NCI-H1105 (cell line): ENCODE measurements at regions not wholly inside any gene's neighbourhood (a gene's known extent, or its start where the extent isn't known, plus 50 kb on each side); places are given as distances from the start of the nearest gene placed in this dataset.

Source experiments
- DNase-seq: peaks from one replicate; lab custom pipeline; 2025; lab: John Stamatoyannopoulos, UW

DNA sequence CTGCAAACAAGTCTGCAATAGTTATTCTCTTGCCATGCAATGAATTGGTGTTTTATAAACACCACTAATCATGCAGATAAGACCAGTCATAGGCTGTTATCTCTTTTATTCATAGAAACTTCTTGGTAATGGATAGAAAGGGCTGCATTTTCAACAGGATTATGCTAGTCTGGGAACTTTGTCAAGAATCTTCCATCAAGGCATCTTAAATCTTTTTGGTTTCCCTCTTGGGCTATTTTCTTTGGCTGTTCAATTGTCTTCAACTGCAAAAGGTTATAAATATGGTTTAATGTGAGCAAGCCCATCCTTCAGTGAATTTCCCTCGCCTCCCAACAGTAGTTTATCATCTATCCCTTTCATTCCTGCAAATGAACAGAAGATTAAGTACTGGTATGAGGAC lies 59.0 kb upstream of the MINAR1 start:
- no peak for DNase-seq

DNA sequence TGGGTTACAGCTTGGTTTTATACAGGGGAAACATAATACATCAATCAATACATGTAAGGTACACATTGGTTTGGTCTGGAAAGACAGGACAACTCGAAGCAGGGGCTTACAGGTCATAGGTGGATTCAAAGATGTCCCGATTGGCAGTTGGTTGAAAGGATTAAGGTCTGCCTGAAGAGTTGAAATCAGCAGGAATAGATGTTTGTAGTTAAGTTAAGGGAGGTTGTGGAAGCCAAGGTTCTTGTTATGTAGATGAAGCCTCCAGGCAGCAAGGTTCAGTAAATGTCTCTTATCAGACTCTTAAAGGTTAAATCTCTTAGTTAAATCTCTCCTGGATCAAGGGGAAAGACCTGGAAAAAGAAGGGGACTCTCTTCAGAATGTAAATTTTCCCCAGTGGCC lies 58.4 kb upstream of the MINAR1 start:
- DNase-seq = no peak

DNA sequence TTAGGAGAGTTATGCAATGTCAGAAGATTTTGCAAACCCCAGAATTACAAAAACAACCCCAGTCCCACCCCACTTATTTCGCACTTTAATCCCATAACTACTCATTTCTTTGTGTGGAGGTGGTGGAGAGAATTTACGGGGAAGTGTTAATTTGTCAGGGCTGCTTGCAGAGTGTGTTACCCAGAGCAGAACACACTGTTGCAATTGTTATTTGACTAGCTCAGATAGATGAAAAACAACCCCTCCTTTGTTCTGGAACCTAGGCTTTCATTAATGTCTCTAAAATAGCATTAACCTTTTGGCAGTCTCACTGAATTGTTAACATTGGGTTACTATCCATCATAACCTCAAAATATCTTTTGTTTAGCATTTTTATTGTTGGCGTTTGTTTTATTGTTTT lies 55.8 kb upstream of the MINAR1 start:
- no peak for DNase-seq

DNA sequence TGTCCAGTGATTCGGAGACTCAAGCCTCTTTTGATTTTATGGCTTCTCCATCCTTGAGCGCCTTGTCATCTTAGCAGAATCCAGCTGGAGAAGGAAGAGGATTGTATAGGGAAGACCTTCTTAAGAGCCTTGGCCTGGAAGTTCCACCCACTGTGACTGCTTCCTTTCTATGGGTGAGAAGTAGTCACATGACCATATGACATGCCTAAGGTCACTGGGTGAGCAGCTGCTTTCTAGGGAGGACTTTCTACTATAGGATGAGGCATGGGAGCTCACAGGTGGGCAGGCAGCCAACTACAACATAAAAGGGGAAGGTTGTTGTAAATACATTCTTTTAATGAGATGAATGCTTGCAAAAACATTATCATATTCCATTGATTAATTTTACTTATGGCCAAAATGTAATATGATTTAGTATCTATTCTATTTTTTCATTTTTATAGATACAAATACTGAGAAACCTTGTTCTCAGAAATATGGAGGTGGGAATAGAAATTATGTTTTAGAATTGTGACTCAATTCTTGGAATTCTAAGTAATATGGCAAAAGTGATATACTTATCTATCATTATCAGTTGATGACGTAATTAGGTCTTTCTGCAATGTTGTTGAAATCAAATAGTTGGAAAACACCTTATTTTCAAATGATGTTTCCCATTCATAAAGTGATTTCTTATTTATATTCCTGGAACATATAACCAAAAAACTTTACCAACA lies 53.6 kb upstream of the MINAR1 start:
- no peak for DNase-seq

DNA sequence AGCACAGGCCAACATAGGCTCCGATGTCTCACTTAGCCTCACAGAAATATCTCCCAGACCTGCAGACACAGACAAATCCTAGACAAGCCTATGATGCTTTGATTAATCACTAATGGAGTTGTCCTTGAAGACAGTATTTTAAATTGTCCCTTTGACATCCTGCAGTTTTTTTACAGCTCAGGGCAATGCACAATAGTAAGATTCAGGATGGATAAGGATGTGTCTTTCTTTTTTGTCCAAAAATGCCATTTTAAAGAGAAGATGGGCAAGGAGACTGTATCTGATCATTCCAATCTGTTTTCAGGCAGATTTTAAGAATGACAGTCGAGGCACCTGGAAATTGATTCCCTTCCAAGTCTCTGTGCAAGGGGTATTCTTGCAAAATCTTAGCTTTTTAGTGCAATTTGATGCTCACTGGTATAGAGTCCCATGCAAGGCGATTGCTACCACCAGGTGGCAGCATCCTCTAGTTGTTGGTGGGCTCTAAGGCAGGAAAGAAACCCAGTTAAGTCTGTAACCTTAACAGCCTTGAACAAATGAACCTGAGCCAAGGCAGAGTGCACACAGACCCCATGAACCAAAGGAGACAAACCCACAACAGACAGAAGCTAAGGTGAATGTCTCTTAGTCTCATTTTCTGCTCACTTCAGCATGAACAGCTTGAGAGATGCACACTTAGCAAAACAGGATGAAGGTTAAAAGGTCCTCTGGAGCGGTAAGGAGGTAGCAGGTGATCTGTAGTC lies 51.2 kb upstream of the MINAR1 start:
- peak; percentile 16 for DNase-seq

DNA sequence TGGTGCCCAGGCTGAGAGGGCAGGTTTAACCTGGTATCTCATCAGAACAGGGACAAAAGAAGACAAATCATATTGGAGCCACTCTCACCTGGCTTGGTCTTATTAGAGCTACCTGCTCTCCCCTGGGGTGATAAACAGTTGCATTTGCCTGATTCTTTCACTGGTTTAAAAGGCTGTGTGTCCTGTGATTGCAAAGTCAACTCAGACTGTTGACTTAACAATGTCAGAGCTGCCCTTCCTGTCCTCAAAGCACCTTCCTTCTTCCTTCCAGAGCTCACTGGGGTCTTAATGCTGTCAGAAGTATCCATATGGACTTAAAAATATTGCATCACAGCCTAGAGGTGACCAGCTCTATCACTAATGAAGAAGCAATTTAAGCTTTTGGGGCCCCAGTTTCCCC lies 50.5 kb upstream of the MINAR1 start:
- DNase-seq = no peak
